Bronchial epithelial cell (primary cell): ENCODE measurements at regions not wholly inside any gene's neighbourhood (a gene's known extent, or its start where the extent isn't known, plus 50 kb on each side); places are given as distances from the start of the nearest gene placed in this dataset.

Experiments used
- DNase-seq: peaks from one replicate; pipeline ENCODE4 v3.0.0-alpha.2; 2010; ENCODE audit warnings: low read depth
- FAIRE-seq: peaks from 2 replicates; lab custom pipeline; 2011; peaks lifted over from hg19 to GRCh38; lab: Jason Lieb, UNC
- H3K27me3 ChIP-seq: 2 replicates; pipeline ENCODE4 v1.5.1; 2011; ENCODE audit warnings: low read length; ENCODE audit not compliant: control insufficient read depth, insufficient read depth
- H3K36me3 ChIP-seq: 2 replicates; pipeline ENCODE4 v1.5.1; 2011; ENCODE audit warnings: low read length; ENCODE audit not compliant: control insufficient read depth, insufficient read depth
- H3K4me3 ChIP-seq: 2 replicates; pipeline ENCODE4 v1.5.1; 2011; ENCODE audit warnings: mild to moderate bottlenecking, low read depth, low read length, control low read depth
- TF ChIP-seq, protein P1 (sequence below): IDR thresholded peaks from 2 replicates; pipeline ENCODE4 v1.5.1; 2011; ENCODE audit warnings: mild to moderate bottlenecking, moderate library complexity, low read length, control low read depth, inconsistent platforms; ENCODE audit not compliant: insufficient read depth, severe bottlenecking

DNA sequence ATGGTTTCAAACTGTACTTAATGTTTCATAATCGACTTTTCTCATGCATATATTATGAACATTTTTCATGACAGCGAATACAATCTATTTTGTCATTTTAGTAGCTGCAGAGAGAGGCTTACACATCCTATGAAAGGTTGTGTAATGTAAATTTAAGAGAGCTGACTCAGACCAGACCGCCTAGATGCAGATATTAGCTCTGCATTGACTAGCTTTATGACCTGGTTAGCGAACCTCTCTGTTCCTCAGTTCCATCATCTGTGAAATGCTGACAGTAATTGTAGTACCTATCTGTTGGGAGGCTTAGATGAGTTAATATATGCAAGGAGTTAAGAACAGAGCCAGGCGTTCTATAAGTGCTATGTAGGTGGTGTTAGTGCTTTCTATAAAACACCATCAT, 116.2 kb upstream of the RASGRP1 start:
- Histone ChIP-seq H3K27me3 (no peaks in the 10 kb centered on the region), H3K4me3 (no peak overlapping the region), H3K36me3 (no peaks in the 10 kb centered on the region)
- FAIRE-seq (no peak), DNase-seq (no peak)
- TF ChIP-seq, protein P1, sequence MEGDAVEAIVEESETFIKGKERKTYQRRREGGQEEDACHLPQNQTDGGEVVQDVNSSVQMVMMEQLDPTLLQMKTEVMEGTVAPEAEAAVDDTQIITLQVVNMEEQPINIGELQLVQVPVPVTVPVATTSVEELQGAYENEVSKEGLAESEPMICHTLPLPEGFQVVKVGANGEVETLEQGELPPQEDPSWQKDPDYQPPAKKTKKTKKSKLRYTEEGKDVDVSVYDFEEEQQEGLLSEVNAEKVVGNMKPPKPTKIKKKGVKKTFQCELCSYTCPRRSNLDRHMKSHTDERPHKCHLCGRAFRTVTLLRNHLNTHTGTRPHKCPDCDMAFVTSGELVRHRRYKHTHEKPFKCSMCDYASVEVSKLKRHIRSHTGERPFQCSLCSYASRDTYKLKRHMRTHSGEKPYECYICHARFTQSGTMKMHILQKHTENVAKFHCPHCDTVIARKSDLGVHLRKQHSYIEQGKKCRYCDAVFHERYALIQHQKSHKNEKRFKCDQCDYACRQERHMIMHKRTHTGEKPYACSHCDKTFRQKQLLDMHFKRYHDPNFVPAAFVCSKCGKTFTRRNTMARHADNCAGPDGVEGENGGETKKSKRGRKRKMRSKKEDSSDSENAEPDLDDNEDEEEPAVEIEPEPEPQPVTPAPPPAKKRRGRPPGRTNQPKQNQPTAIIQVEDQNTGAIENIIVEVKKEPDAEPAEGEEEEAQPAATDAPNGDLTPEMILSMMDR = no peak

GRCh38 chr15:38682363-38682762, 117.7 kb upstream of the RASGRP1 start:
- TF ChIP-seq, protein P1 = no peak
- FAIRE-seq (no peak), DNase-seq (no peak)
- no peaks in the 10 kb centered on the region for H3K36me3 ChIP-seq
- H3K27me3 ChIP-seq = no peaks in the 10 kb centered on the region
- H3K4me3 ChIP-seq = no peak overlapping the region

- no peaks in the 10 kb centered on the region for H3K36me3 ChIP-seq
- DNase-seq (no peak), FAIRE-seq (no peak)
- TF ChIP-seq, protein P1 = no peak
- no peaks in the 10 kb centered on the region for H3K27me3 ChIP-seq
- H3K4me3 ChIP-seq = no peak overlapping the region
These were observed 118.2 kb upstream of the RASGRP1 start for GRCh38 chr15:38682861-38683260.

- no peak for FAIRE-seq
These were observed 119.0 kb upstream of the RASGRP1 start for GRCh38 chr15:38683382-38684242.

DNA sequence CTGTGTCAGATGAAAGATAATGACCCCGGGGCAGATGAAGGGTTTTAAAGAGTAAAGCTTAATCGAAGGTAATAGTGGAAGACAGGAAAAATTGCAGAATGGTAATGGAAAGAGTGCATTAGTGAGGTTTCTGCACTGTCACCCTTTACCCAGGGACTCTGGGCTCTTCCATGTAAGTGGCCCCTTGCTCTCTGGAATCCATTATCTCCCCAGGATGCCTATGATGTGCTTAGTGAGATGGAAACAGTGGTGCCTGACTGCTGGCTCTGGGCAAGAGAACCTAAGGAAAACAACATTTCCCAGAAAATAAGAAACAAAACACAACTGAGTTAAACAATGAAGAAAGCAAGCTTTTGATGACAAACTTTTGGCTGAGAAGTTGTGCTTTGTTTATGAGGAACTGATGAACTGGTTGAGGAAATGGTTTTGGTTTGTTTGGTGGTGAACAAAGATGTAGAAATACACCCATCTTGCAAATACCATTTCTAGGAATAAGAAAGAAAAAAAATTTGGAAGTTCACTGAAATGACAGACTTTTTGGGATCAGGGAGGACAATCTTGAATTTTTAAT, 119.9 kb upstream of the RASGRP1 start:
- no peaks in the 10 kb centered on the region for H3K36me3 ChIP-seq
- no peaks in the 10 kb centered on the region for H3K27me3 ChIP-seq
- TF ChIP-seq, protein P1 = no peak
- DNase-seq = no peak
- no peak for FAIRE-seq
- no peak overlapping the region for H3K4me3 ChIP-seq

More at GRCh38 chr15:38683382-38684242, 119.0 kb upstream of the RASGRP1 start:
- Histone ChIP-seq H3K36me3 (no peaks in the 10 kb centered on the region), H3K27me3 (no peaks in the 10 kb centered on the region), H3K4me3 (no peak overlapping the region)
- TF ChIP-seq, protein P1 = peak; percentile 55
- peak; percentile 42 for DNase-seq
